ENCODE measurements at regions not wholly inside any gene's neighbourhood (a gene's known extent, or its start where the extent isn't known, plus 50 kb on each side); places are given as distances from the start of the nearest gene placed in this dataset.
A peak's percentile ranks its signal among the peaks of the same experiment; 100 is the strongest.

GRCh38 chr18:21162786-21163185 is 51.2 kb upstream of the ROCK1 start:
- DNase-seq, result no peak

DNA sequence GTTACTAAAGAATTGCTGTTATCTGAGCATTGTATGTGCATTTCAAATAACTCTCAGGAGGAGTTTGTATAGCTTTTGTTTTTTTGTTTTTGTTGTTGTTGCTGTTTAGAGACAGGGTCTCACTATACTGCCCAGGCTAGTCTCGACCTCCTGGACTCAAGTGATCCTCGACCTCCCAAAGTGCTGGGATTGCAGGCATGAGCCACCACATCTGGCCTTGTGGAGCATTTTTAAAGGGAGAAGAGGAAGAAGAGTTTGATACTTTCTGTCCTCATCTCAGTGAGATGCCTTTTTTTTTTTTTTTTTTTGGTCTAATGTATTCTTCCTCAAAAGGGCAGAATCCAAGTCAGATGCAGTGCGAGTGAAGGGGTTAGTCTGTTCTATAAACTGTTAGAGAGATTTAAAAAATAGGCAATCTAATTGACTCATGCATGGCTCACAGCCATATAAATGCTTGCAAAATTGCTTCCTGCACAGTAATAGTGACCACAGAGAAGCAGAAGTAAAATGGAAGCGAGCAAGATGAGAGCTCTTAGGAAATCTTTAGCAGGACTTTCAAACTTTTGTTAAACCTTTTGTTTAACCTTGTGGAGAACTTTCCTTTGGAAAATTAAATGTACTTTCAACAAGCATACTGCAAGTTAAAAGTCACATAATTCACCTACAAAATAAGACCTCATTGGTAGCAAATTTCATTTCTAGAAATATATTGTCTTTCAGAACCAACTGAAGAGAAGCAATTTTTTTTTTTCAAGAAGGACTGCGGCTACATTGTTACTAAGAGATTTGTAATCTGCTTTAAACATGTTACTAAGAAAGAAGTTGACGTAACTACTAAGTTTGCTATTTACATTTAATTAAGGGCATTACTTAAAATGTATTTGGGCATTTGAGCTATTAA is 52.3 kb upstream of the ROCK1 start:
- DNase-seq, result no peak

DNA sequence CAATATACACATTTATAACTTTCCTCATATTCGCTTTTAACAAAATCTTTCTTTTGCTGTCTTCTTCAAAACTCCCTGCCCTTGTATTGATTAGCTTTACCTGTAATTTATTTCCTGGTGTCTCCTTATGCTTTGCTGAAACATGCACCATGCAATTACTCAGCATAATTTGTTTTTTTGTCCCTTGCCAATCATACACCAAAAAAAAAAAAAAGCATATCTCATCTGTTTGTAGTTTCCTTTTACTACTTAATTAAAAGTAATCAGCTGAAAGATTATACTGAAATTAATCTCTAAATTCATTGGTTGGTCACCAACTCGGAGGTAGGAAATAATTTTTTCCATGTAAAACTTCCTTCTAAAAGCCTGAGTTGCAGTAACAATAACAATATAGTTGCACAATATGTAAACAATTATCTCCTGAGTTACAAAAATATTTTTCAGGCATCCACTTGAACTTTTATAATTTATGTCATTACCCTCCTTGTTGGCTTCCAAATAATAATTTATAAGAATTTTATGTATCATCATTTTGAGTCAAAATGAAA is 53.0 kb upstream of the ROCK1 start:
- DNase-seq, result no peak

GRCh38 chr18:21167641-21168377 is 56.2 kb upstream of the ROCK1 start:
- DNase-seq, result peak; percentile 92

DNA sequence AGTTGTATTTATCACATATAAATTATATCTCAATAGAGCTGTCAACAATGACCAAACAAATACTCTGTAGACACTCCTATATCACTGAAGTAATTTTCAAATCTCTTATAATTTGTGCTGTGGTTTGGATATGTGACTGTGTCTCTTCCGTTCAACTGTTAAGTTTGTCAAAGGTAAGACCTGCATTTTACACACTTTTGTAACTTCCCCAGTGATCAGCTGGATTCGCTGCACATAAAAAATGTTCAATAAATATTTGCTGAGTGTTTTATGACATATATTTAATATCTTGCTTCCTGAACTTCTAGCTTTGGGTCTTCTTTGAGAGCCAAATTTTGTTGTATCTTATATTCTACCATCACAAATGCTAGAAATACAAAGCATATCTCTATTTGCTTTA is 57.3 kb upstream of the ROCK1 start:
- no peak for DNase-seq

DNA sequence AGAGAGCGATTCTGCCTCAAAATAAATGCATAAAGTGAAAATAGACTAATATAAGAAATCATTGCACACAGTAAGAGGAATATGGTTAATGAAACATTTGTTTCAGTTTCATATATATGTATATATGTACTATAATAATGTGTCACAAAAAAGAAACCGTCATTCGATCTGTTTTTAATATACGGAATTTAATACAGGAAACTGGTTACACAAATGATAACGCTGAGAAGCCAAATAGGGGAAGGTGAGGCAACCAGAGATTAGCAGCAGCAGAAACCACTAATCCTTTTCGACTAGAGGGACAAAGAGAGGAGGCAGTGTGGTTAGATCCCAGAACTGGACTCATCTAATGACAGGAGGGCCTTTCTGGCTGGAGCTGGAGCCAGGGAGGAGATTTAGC is 64.2 kb upstream of the GREB1L start:
- no peak for DNase-seq

- peak; percentile 64 for DNase-seq
Measured at GRCh38 chr18:21179590-21180220, 62.3 kb upstream of the GREB1L start.

DNA sequence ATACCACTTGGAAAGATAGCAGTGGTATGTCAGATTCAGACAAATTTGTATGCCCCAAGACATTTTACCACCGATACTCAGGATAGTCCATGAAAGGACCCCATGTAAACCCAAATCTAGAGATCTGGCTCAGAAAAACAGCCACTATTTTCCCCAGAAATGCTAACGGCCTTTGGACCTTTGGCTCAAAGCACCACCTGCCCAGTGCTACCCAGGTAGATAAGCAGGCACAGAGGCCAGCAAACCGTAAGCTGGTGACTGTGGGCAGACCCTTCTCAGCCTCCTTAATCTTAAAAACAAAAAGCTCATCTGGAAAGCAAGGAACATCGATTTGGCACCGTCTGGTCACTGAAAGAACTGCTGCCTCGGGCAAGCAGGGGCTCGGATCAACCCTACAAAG is 61.4 kb upstream of the GREB1L start:
- no peak for DNase-seq

DNA sequence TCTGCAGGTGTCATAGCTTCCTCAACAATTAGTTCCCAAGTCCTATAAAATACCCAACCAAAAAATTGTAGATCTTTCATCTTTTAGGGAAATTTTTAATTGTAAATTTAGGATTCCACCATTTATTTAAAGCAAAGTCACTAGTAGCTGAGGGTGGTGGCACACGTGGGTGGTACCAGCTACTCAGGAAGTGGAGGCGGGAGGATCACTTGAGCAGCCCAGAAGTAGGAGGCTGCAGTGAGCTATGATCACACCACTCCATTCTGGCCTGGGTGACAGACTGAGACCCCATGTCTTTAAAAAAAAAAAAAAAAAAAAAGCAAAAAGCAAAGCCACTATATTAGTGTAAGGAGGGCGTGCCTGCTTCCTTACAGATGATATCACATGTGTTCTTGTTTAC is 60.3 kb upstream of the GREB1L start:
- DNase-seq, result no peak

GRCh38 chr18:21183670-21184069 is 58.4 kb upstream of the GREB1L start:
- DNase-seq, result no peak

- no peak for DNase-seq
Measured at GRCh38 chr18:21184396-21184996, 57.5 kb upstream of the GREB1L start.

GRCh38 chr18:21187886-21188285 is 54.1 kb upstream of the GREB1L start:
- no peak for DNase-seq

GRCh38 chr18:21191596-21192307 is 50.3 kb upstream of the GREB1L start:
- peak; percentile 52 for DNase-seq
